Fibroblast of skin of abdomen (primary cell): ENCODE measurements at regions not wholly inside any gene's neighbourhood (a gene's known extent, or its start where the extent isn't known, plus 50 kb on each side); places are given as distances from the start of the nearest gene placed in this dataset.
A peak's percentile ranks its signal among the peaks of the same experiment; 100 is the strongest.

Source experiments
- DNase-seq: peaks from one replicate; pipeline ENCODE4 v3.0.0-alpha.2; 2013

- peak; percentile 52 for DNase-seq
Observed at GRCh38 chr10:29120216-29120615, 168.7 kb upstream of the LYZL1 start.

GRCh38 chr10:29124864-29125263 is 164.0 kb upstream of the LYZL1 start:
- DNase-seq, result no peak

GRCh38 chr10:29127037-29127700 is 161.7 kb upstream of the LYZL1 start:
- no peak for DNase-seq

- DNase-seq, result no peak
Observed at GRCh38 chr10:29127731-29128130, 161.1 kb upstream of the LYZL1 start.

GRCh38 chr10:29130190-29130673 is 158.6 kb upstream of the LYZL1 start:
- no peak for DNase-seq

GRCh38 chr10:29131952-29132547 is 156.8 kb upstream of the LYZL1 start:
- no peak for DNase-seq

GRCh38 chr10:29132551-29133111 is 156.2 kb upstream of the LYZL1 start:
- DNase-seq, result no peak

- no peak for DNase-seq
Observed at GRCh38 chr10:29135337-29135736, 153.5 kb upstream of the LYZL1 start.

- DNase-seq, result peak; percentile 31
Observed at GRCh38 chr10:29136411-29136810, 152.5 kb upstream of the LYZL1 start.

GRCh38 chr10:29140151-29140550 is 148.7 kb upstream of the LYZL1 start:
- no peak for DNase-seq

- peak; percentile 93 for DNase-seq
Observed at GRCh38 chr10:29140991-29141390, 147.9 kb upstream of the LYZL1 start.

- DNase-seq, result no peak
Observed at GRCh38 chr10:29141761-29142160, 147.1 kb upstream of the LYZL1 start.

- no peak for DNase-seq
Observed at GRCh38 chr10:29142516-29143314, 146.2 kb upstream of the LYZL1 start.

- DNase-seq, result no peak
Observed at GRCh38 chr10:29144126-29144525, 144.7 kb upstream of the LYZL1 start.

- DNase-seq, result no peak
Observed at GRCh38 chr10:29146311-29147100, 142.4 kb upstream of the LYZL1 start.

GRCh38 chr10:29150010-29150409 is 138.9 kb upstream of the LYZL1 start:
- DNase-seq, result no peak

- no peak for DNase-seq
Observed at GRCh38 chr10:29151005-29151404, 137.9 kb upstream of the LYZL1 start.

- no peak for DNase-seq
Observed at GRCh38 chr10:29157321-29157720, 131.5 kb upstream of the LYZL1 start.

- DNase-seq, result no peak
Observed at GRCh38 chr10:29158066-29158465, 130.8 kb upstream of the LYZL1 start.

GRCh38 chr10:29160150-29160617 is 128.7 kb upstream of the LYZL1 start:
- peak; percentile 89 for DNase-seq

- DNase-seq, result no peak
Observed at GRCh38 chr10:29163746-29164145, 125.1 kb upstream of the LYZL1 start.

- DNase-seq, result no peak
Observed at GRCh38 chr10:29166713-29167112, 122.2 kb upstream of the LYZL1 start.
